Adrenal gland (tissue), 9 donors: ENCODE measurements at regions not wholly inside any gene's neighbourhood (a gene's known extent, or its start where the extent isn't known, plus 50 kb on each side); places are given as distances from the start of the nearest gene placed in this dataset.

Experiments used
- DNase-seq, 7 donors: peaks; one replicate each; pipeline ENCODE4 v3.0.0-alpha.2; 2019 to 2020
- H3K27ac ChIP-seq, 5 donors: fragments of 200-600 bp; sonication (generic) in 4 of 5; 1 replicate in 3 of 5; 2 replicates in 2 of 5; pipeline versions ENCODE4 v1.5.1 to v1.8.0; 2016 to 2020; ENCODE audit warnings: mild to moderate bottlenecking in 1 of 5
- H3K27me3 ChIP-seq: fragments of 200-600 bp; 2 replicates; pipeline ENCODE4 v1.8.0; 2021
- H3K36me3 ChIP-seq, 2 donors: fragments of 200-600 bp; replicated peaks in 1 of 2; 1 replicate in 1 of 2; 2 replicates in 1 of 2; pipeline versions ENCODE4 v1.5.1 to v1.8.0; 2018 to 2022
- H3K4me1 ChIP-seq, 2 donors: fragments of 200-600 bp; replicated peaks in 1 of 2; 1 replicate in 1 of 2; 2 replicates in 1 of 2; pipeline versions ENCODE4 v1.5.1 to v1.8.0; 2018 to 2021
- H3K4me3 ChIP-seq, 4 donors: fragments of 200-600 bp; sonication (generic) in 3 of 4; one replicate each; pipeline ENCODE4 v1.5.1; 2016 to 2018
- H3K9me3 ChIP-seq, 3 donors: fragments of 200-600 bp; sonication (generic) in 1 of 3; replicated peaks in 1 of 3; 1 replicate in 2 of 3; 2 replicates in 1 of 3; pipeline versions ENCODE4 v1.5.1 to v1.8.0; 2016 to 2021
- CTCF ChIP-seq, 6 experiments: fragments of 450-650 bp in 4 of 6; fragments of 200-600 bp in 2 of 6; sonication (generic) in 1 of 6; IDR thresholded peaks; 1 replicate in 5 of 6; 2 replicates in 1 of 6; pipeline versions ENCODE4 v1.5.1 to v1.8.0; 2016 to 2021; ENCODE audit warnings: antibody characterized with exemption in 6 of 6, mild to moderate bottlenecking in 2 of 6, moderate library complexity in 1 of 6
- POLR2A ChIP-seq, 2 donors: fragments of 450-650 bp; IDR thresholded peaks; one replicate each; pipeline ENCODE4 v1.6.1; 2017; ENCODE audit warnings: antibody characterized with exemption in 2 of 2, mild to moderate bottlenecking in 2 of 2, moderate library complexity in 1 of 2
- WGBS, 4 donors: extraction: QIAGEN DNeasy Blood & Tissue Kit in 2 of 4; methylation state at CpG; one replicate each; pipeline versions ENCODE4 v1.1.5 to v1.1.7; 2013 to 2017; 5-methylcytosine and 5-hydroxymethylcytosine counted together
- intact Hi-C, 2 donors: fragments of 100-400 bp; cut with DNase I; formaldehyde crosslinking; loops; one replicate each; pipeline versions ENCODE4 v1.14.1 to v1.15.0; 2022 to 2023
- donor health status: healthy with polysubstance abuse.
- donor health status: Bipolar disorder and iron deficiency.
- donor health status: DM: yes; HTN: yes; CAD: no.
- donor health status: DM: no; HTN: no; CAD: no.
- donor health status: DM: no; HTN: no; CAD: no.

- Histone ChIP-seq H3K9me3 (no peaks in the 10 kb centered on the region), H3K36me3 (no peaks in the 10 kb centered on the region), H3K4me3 (no peak overlapping the region), H3K27ac (no peak overlapping the region), H3K27me3 (no peaks in the 10 kb centered on the region), H3K4me1 (no peaks in the 10 kb centered on the region)
- TF ChIP-seq POLR2A (IDR thresholded peaks at IDR 0.05) = no peak
- no peak for DNase-seq
- WGBS, 4 donors = 27 to 44% (median 33%) methylated on average over 2 of the region's 2 CpGs
- intact Hi-C loops = no loop called here
Measured at GRCh38 chr13:85930108-85930507, 130.9 kb upstream of the SLITRK6 start.

GRCh38 chr13:85910962-85911361, 111.7 kb upstream of the SLITRK6 start:
- H3K4me1 ChIP-seq = no peaks in the 10 kb centered on the region
- no peak for DNase-seq
- intact Hi-C loops = no loop called here
- H3K36me3 ChIP-seq = no peaks in the 10 kb centered on the region
- TF ChIP-seq CTCF (IDR thresholded peaks at IDR 0.05) (no peak), POLR2A (IDR thresholded peaks at IDR 0.05) (no peak)
- 48 to 65% (median 58%) methylated on average over 1 of the region's 1 CpG for WGBS, 4 donors
- no peak overlapping the region for H3K4me3 ChIP-seq
- no peak overlapping the region for H3K27ac ChIP-seq
- H3K27me3 ChIP-seq = no peaks in the 10 kb centered on the region
- H3K9me3 ChIP-seq = no peaks in the 10 kb centered on the region

GRCh38 chr13:85900521-85900920, 101.3 kb upstream of the SLITRK6 start:
- Histone ChIP-seq H3K9me3 (no peaks in the 10 kb centered on the region), H3K27ac (no peak overlapping the region), H3K4me3 (no peak overlapping the region), H3K36me3 (no peaks in the 10 kb centered on the region), H3K4me1 (no peaks in the 10 kb centered on the region), H3K27me3 (no peaks in the 10 kb centered on the region)
- WGBS, 4 donors = 51 to 59% (median 55%) methylated on average over 2 of the region's 2 CpGs
- no peak for DNase-seq
- intact Hi-C loops = no loop called here
- no peak for TF ChIP-seq POLR2A (IDR thresholded peaks at IDR 0.05)

- H3K4me1 ChIP-seq = no peaks in the 10 kb centered on the region
- H3K4me3 ChIP-seq = no peak overlapping the region
- TF ChIP-seq POLR2A (IDR thresholded peaks at IDR 0.05) (no peak), CTCF (IDR thresholded peaks at IDR 0.05) (no peak)
- no peaks in the 10 kb centered on the region for H3K27me3 ChIP-seq
- no peak overlapping the region for H3K27ac ChIP-seq
- H3K9me3 ChIP-seq = no peaks in the 10 kb centered on the region
- DNase-seq = no peak
- intact Hi-C loops = no loop called here
- 72 to 84% (median 79%) methylated on average over 3 of the region's 3 CpGs for WGBS, 4 donors
- no peaks in the 10 kb centered on the region for H3K36me3 ChIP-seq
Measured at GRCh38 chr13:85896516-85897450, 97.6 kb upstream of the SLITRK6 start.

GRCh38 chr13:85887406-85887805, 88.2 kb upstream of the SLITRK6 start:
- H3K9me3 ChIP-seq = no peaks in the 10 kb centered on the region
- no peak for DNase-seq
- intact Hi-C loops = no loop called here
- no peak overlapping the region for H3K27ac ChIP-seq
- H3K4me3 ChIP-seq = no peak overlapping the region
- no peaks in the 10 kb centered on the region for H3K27me3 ChIP-seq
- no peaks in the 10 kb centered on the region for H3K4me1 ChIP-seq
- no peak for TF ChIP-seq POLR2A (IDR thresholded peaks at IDR 0.05)
- TF ChIP-seq CTCF (IDR thresholded peaks at IDR 0.05) = no peak
- WGBS, 4 donors = 68 to 85% (median 76%) methylated on average over 1 of the region's 1 CpG
- H3K36me3 ChIP-seq = no peaks in the 10 kb centered on the region
